ENCODE measurements at regions not wholly inside any gene's neighbourhood (a gene's known extent, or its start where the extent isn't known, plus 50 kb on each side); places are given as distances from the start of the nearest gene placed in this dataset.

GRCh38 chr5:85225388-85225787 lies 840.7 kb upstream of the EDIL3 start:
- no peak for DNase-seq (ENCODE audit: low spot score)
- no peak for TF ChIP-seq CTCF (IDR thresholded peaks at IDR 0.05; ENCODE audit: extremely low read depth, missing control alignments)

GRCh38 chr5:85249204-85249603 lies 864.5 kb upstream of the EDIL3 start:
- DNase-seq (ENCODE audit: low spot score) = no peak
- TF ChIP-seq CTCF (IDR thresholded peaks at IDR 0.05; ENCODE audit: extremely low read depth, missing control alignments) = no peak

DNA sequence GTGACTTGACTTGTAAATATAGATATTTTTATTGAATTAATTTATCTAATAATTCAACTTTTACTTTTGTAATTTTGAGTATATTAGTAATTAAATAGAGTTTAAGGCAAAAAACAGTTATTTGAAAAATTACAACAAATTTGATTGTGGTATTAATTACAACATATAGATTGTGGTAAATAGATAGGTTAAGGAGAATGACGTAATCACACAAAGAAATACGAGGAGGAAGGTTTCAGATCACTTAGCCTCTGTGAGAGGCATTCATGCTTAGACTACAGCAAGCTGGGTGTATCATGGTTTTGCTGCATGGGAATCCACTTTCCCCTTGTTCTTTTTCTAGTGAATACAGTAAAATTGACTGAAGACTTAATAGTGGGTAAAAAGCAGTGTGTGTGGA lies 878.4 kb upstream of the EDIL3 start:
- TF ChIP-seq CTCF (IDR thresholded peaks at IDR 0.05; ENCODE audit: extremely low read depth, missing control alignments) = no peak
- no peak for DNase-seq (ENCODE audit: low spot score)

- TF ChIP-seq CTCF (IDR thresholded peaks at IDR 0.05; ENCODE audit: extremely low read depth, missing control alignments) = no peak
- no peak for DNase-seq (ENCODE audit: low spot score)
Observed at GRCh38 chr5:85266692-85267091, 882.0 kb upstream of the EDIL3 start.

GRCh38 chr5:85268194-85268593 lies 883.5 kb upstream of the EDIL3 start:
- no peak for TF ChIP-seq CTCF (IDR thresholded peaks at IDR 0.05; ENCODE audit: extremely low read depth, missing control alignments)
- DNase-seq (ENCODE audit: low spot score) = no peak

DNA sequence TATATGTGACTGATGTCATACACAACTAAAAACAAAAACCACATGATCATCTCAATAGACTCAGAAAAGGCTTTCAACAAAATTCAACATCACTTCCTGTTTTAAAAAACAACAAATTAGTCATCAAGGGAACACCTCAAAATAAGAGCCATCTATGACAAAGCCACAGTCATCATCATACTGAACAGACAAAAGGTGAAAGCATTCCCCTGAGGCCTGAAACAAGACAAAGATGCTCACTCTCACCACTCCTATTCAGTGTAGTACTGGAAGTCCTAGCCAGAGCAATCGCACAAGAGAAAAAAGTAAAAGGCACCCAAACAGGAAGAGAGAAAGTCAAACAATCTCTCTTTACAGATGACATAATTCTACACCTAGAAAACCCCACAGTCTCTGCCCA lies 893.5 kb upstream of the EDIL3 start:
- TF ChIP-seq CTCF (IDR thresholded peaks at IDR 0.05; ENCODE audit: extremely low read depth, missing control alignments) = no peak
- no peak for DNase-seq (ENCODE audit: low spot score)

- TF ChIP-seq CTCF (IDR thresholded peaks at IDR 0.05; ENCODE audit: extremely low read depth, missing control alignments) = no peak
- DNase-seq (ENCODE audit: low spot score) = no peak
Observed at GRCh38 chr5:85288914-85289313, 904.2 kb upstream of the EDIL3 start.
